NCI-H748 treated with DMSO at 0.1 percent for 48 hours (cell line): ENCODE measurements at regions not wholly inside any gene's neighbourhood (a gene's known extent, or its start where the extent isn't known, plus 50 kb on each side); places are given as distances from the start of the nearest gene placed in this dataset.

Experiments
- DNase-seq: peaks from one replicate; lab custom pipeline; 2025; lab: John Stamatoyannopoulos, UW

GRCh38 chr3:5270666-5271371 lies 83.3 kb downstream of the EDEM1 start:
- DNase-seq = no peak

GRCh38 chr3:5271372-5271683 lies 83.8 kb downstream of the EDEM1 start:
- no peak for DNase-seq

GRCh38 chr3:5272387-5272786 lies 84.9 kb downstream of the EDEM1 start:
- no peak for DNase-seq

- DNase-seq = no peak
Measured at GRCh38 chr3:5274091-5274490, 86.6 kb downstream of the EDEM1 start.

- DNase-seq = no peak
Measured at GRCh38 chr3:5275529-5275928, 88.0 kb downstream of the EDEM1 start.

- no peak for DNase-seq
Measured at GRCh38 chr3:5276934-5277333, 89.4 kb downstream of the EDEM1 start.

GRCh38 chr3:5277612-5278236 lies 90.2 kb downstream of the EDEM1 start:
- DNase-seq = no peak

- no peak for DNase-seq
Measured at GRCh38 chr3:5278666-5279065, 91.2 kb downstream of the EDEM1 start.

GRCh38 chr3:5282703-5283102 lies 95.2 kb downstream of the EDEM1 start:
- no peak for DNase-seq

- no peak for DNase-seq
Measured at GRCh38 chr3:5285439-5285838, 97.9 kb downstream of the EDEM1 start.

- DNase-seq = no peak
Measured at GRCh38 chr3:5290915-5291314, 103.4 kb downstream of the EDEM1 start.

GRCh38 chr3:5292512-5292911 lies 105.0 kb downstream of the EDEM1 start:
- peak; percentile 27 for DNase-seq

- DNase-seq = no peak
Measured at GRCh38 chr3:5293207-5293606, 105.7 kb downstream of the EDEM1 start.

GRCh38 chr3:5294356-5294755 lies 106.8 kb downstream of the EDEM1 start:
- DNase-seq = no peak

GRCh38 chr3:5295191-5295690 lies 107.7 kb downstream of the EDEM1 start:
- no peak for DNase-seq

- DNase-seq = no peak
Measured at GRCh38 chr3:5296362-5296761, 108.9 kb downstream of the EDEM1 start.

- DNase-seq = no peak
Measured at GRCh38 chr3:5297895-5298294, 110.4 kb downstream of the EDEM1 start.

- no peak for DNase-seq
Measured at GRCh38 chr3:5298453-5298852, 110.9 kb downstream of the EDEM1 start.

- DNase-seq = no peak
Measured at GRCh38 chr3:5299161-5299560, 111.7 kb downstream of the EDEM1 start.

- DNase-seq = no peak
Measured at GRCh38 chr3:5300638-5301037, 113.1 kb downstream of the EDEM1 start.

- no peak for DNase-seq
Measured at GRCh38 chr3:5301651-5302297, 114.3 kb downstream of the EDEM1 start.

- DNase-seq = no peak
Measured at GRCh38 chr3:5302661-5303060, 115.2 kb downstream of the EDEM1 start.

- DNase-seq = no peak
Measured at GRCh38 chr3:5304188-5304587, 116.7 kb downstream of the EDEM1 start.
